Central memory CD8-positive, alpha-beta T cell (primary cell): ENCODE measurements at regions not wholly inside any gene's neighbourhood (a gene's known extent, or its start where the extent isn't known, plus 50 kb on each side); places are given as distances from the start of the nearest gene placed in this dataset.

ENCODE experiments used
- ATAC-seq: fragments of 150-1000 bp; cut with Tn5 transposase; replicated peaks from 2 replicates; pipeline ENCODE4 v1.10.0; 2022; ENCODE audit warnings: mild to moderate bottlenecking, moderate FRiP score, moderate number of reproducible peaks; ENCODE audit not compliant: poor library complexity, severe bottlenecking; ENCODE audit errors: extremely low read depth
- DNase-seq, 2 donors: peaks; one replicate each; pipeline ENCODE4 v3.0.0; 2021; ENCODE audit warnings: low spot score in 2 of 2
- H3K27ac Mint-ChIP-seq: one replicate; pipeline ENCODE4 v1.8.0; 2022; ENCODE audit warnings: low read depth, mild to moderate bottlenecking, moderate library complexity, mixed read lengths
- H3K27me3 Mint-ChIP-seq: one replicate; pipeline ENCODE4 v1.8.0; 2022; ENCODE audit warnings: mixed read lengths
- H3K36me3 Mint-ChIP-seq: one replicate; pipeline ENCODE4 v1.8.0; 2022; ENCODE audit warnings: mild to moderate bottlenecking, moderate library complexity, mixed read lengths; ENCODE audit not compliant: insufficient read depth
- H3K4me1 Mint-ChIP-seq: one replicate; pipeline ENCODE4 v1.8.0; 2022; ENCODE audit warnings: mixed read lengths
- H3K4me3 Mint-ChIP-seq: one replicate; pipeline ENCODE4 v1.8.0; 2022; ENCODE audit warnings: mild to moderate bottlenecking, moderate library complexity, mixed read lengths
- H3K9me3 Mint-ChIP-seq: one replicate; pipeline ENCODE4 v1.8.0; 2022; ENCODE audit warnings: mixed read lengths

GRCh38 chr14:55873169-55873568 is 245.0 kb upstream of the PELI2 start:
- H3K27me3 Mint-ChIP-seq: peaks cover 40% of the 10 kb centered on the region
- H3K36me3 Mint-ChIP-seq: no peaks in the 10 kb centered on the region
- H3K27ac Mint-ChIP-seq: no peak overlapping the region
- no peak overlapping the region for H3K4me3 Mint-ChIP-seq
- no peaks in the 10 kb centered on the region for H3K9me3 Mint-ChIP-seq
- DNase-seq (no peak), ATAC-seq (no peak)
- H3K4me1 Mint-ChIP-seq: no peaks in the 10 kb centered on the region

GRCh38 chr14:55874785-55875184 is 243.4 kb upstream of the PELI2 start:
- no peak overlapping the region for H3K27ac Mint-ChIP-seq
- no peak for DNase-seq
- H3K4me1 Mint-ChIP-seq: no peaks in the 10 kb centered on the region
- ATAC-seq: no peak
- no peaks in the 10 kb centered on the region for H3K9me3 Mint-ChIP-seq
- H3K27me3 Mint-ChIP-seq: peaks cover 33% of the 10 kb centered on the region
- H3K36me3 Mint-ChIP-seq: no peaks in the 10 kb centered on the region
- no peak overlapping the region for H3K4me3 Mint-ChIP-seq

GRCh38 chr14:55877942-55878341 is 240.3 kb upstream of the PELI2 start:
- H3K4me1 Mint-ChIP-seq: no peaks in the 10 kb centered on the region
- H3K27ac Mint-ChIP-seq: no peak overlapping the region
- no peaks in the 10 kb centered on the region for H3K9me3 Mint-ChIP-seq
- no peak for ATAC-seq
- H3K27me3 Mint-ChIP-seq: peaks cover 37% of the 10 kb centered on the region
- no peak overlapping the region for H3K4me3 Mint-ChIP-seq
- H3K36me3 Mint-ChIP-seq: peaks cover 2% of the 10 kb centered on the region
- DNase-seq: no peak

GRCh38 chr14:55881577-55882241 is 236.5 kb upstream of the PELI2 start:
- no peak overlapping the region for H3K27ac Mint-ChIP-seq
- peaks cover 38% of the 10 kb centered on the region for H3K27me3 Mint-ChIP-seq
- ATAC-seq (no peak), DNase-seq (no peak)
- peaks cover 2% of the 10 kb centered on the region for H3K36me3 Mint-ChIP-seq
- no peaks in the 10 kb centered on the region for H3K9me3 Mint-ChIP-seq
- no peaks in the 10 kb centered on the region for H3K4me1 Mint-ChIP-seq
- H3K4me3 Mint-ChIP-seq: no peak overlapping the region

- H3K4me1 Mint-ChIP-seq: no peaks in the 10 kb centered on the region
These were observed 233.4 kb upstream of the PELI2 start for GRCh38 chr14:55884819-55885218.

GRCh38 chr14:55889124-55889523 is 229.1 kb upstream of the PELI2 start:
- no peaks in the 10 kb centered on the region for H3K36me3 Mint-ChIP-seq
- DNase-seq (no peak), ATAC-seq (no peak)
- no peaks in the 10 kb centered on the region for H3K4me1 Mint-ChIP-seq
- H3K27me3 Mint-ChIP-seq: peaks cover 67% of the 10 kb centered on the region
- H3K9me3 Mint-ChIP-seq: no peaks in the 10 kb centered on the region
- no peak overlapping the region for H3K4me3 Mint-ChIP-seq
- no peak overlapping the region for H3K27ac Mint-ChIP-seq

More at GRCh38 chr14:55884819-55885218, 233.4 kb upstream of the PELI2 start:
- H3K27me3 Mint-ChIP-seq: peaks cover 52% of the 10 kb centered on the region
- H3K4me3 Mint-ChIP-seq: no peak overlapping the region
- ATAC-seq (no peak), DNase-seq (no peak)
- no peaks in the 10 kb centered on the region for H3K9me3 Mint-ChIP-seq
- no peak overlapping the region for H3K27ac Mint-ChIP-seq
- peaks cover 2% of the 10 kb centered on the region for H3K36me3 Mint-ChIP-seq

GRCh38 chr14:55891692-55892091 is 226.5 kb upstream of the PELI2 start:
- Mint-ChIP-seq H3K4me1 (no peaks in the 10 kb centered on the region), H3K9me3 (no peaks in the 10 kb centered on the region), H3K36me3 (no peaks in the 10 kb centered on the region), H3K27me3 (peaks cover 52% of the 10 kb centered on the region), H3K27ac (no peak overlapping the region), H3K4me3 (no peak overlapping the region)
- ATAC-seq: no peak
- no peak for DNase-seq

GRCh38 chr14:55892906-55893305 is 225.3 kb upstream of the PELI2 start:
- no peaks in the 10 kb centered on the region for H3K9me3 Mint-ChIP-seq
- DNase-seq: no peak

GRCh38 chr14:55893705-55894104 is 224.5 kb upstream of the PELI2 start:
- H3K36me3 Mint-ChIP-seq: no peaks in the 10 kb centered on the region
- no peak overlapping the region for H3K4me3 Mint-ChIP-seq
- no peaks in the 10 kb centered on the region for H3K9me3 Mint-ChIP-seq
- peaks cover 37% of the 10 kb centered on the region for H3K27me3 Mint-ChIP-seq
- no peak overlapping the region for H3K27ac Mint-ChIP-seq
- H3K4me1 Mint-ChIP-seq: no peaks in the 10 kb centered on the region
- DNase-seq (no peak), ATAC-seq (no peak)

More at GRCh38 chr14:55892906-55893305, 225.3 kb upstream of the PELI2 start:
- H3K4me1 Mint-ChIP-seq: no peaks in the 10 kb centered on the region
- peaks cover 39% of the 10 kb centered on the region for H3K27me3 Mint-ChIP-seq
- H3K36me3 Mint-ChIP-seq: no peaks in the 10 kb centered on the region
- H3K27ac Mint-ChIP-seq: no peak overlapping the region
- no peak overlapping the region for H3K4me3 Mint-ChIP-seq
- no peak for ATAC-seq

- Mint-ChIP-seq H3K4me3 (no peak overlapping the region), H3K36me3 (no peaks in the 10 kb centered on the region), H3K27ac (no peak overlapping the region), H3K9me3 (no peaks in the 10 kb centered on the region), H3K27me3 (peaks cover 17% of the 10 kb centered on the region), H3K4me1 (no peaks in the 10 kb centered on the region)
- DNase-seq (no peak), ATAC-seq (no peak)
These were observed 221.2 kb upstream of the PELI2 start for GRCh38 chr14:55897031-55897430.

- Mint-ChIP-seq H3K27me3 (no peaks in the 10 kb centered on the region), H3K36me3 (no peaks in the 10 kb centered on the region), H3K4me1 (no peaks in the 10 kb centered on the region), H3K27ac (no peak overlapping the region), H3K9me3 (no peaks in the 10 kb centered on the region), H3K4me3 (no peak overlapping the region)
- no peak for ATAC-seq
- DNase-seq: no peak
These were observed 219.3 kb upstream of the PELI2 start for GRCh38 chr14:55898938-55899337.

- Mint-ChIP-seq H3K27ac (no peak overlapping the region), H3K36me3 (no peaks in the 10 kb centered on the region), H3K4me3 (no peak overlapping the region), H3K27me3 (no peaks in the 10 kb centered on the region), H3K4me1 (no peaks in the 10 kb centered on the region), H3K9me3 (no peaks in the 10 kb centered on the region)
- DNase-seq: no peak
- ATAC-seq: no peak
These were observed 218.7 kb upstream of the PELI2 start for GRCh38 chr14:55899531-55899930.

- no peaks in the 10 kb centered on the region for H3K4me1 Mint-ChIP-seq
- no peak overlapping the region for H3K4me3 Mint-ChIP-seq
- H3K27me3 Mint-ChIP-seq: no peaks in the 10 kb centered on the region
- ATAC-seq: no peak
- no peak for DNase-seq
- H3K36me3 Mint-ChIP-seq: no peaks in the 10 kb centered on the region
- H3K9me3 Mint-ChIP-seq: peaks cover 5% of the 10 kb centered on the region
- no peak overlapping the region for H3K27ac Mint-ChIP-seq
These were observed 217.5 kb upstream of the PELI2 start for GRCh38 chr14:55900749-55901148.
